ENCODE measurements at regions not wholly inside any gene's neighbourhood (a gene's known extent, or its start where the extent isn't known, plus 50 kb on each side); places are given as distances from the start of the nearest gene placed in this dataset.

- Mint-ChIP-seq H3K27ac (no peak overlapping the region), H3K9me3 (no peaks in the 10 kb centered on the region), H3K27me3 (ENCODE audit: low read depth) (no peaks in the 10 kb centered on the region), H3K36me3 (ENCODE audit: low read depth) (no peaks in the 10 kb centered on the region), H3K4me1 (ENCODE audit: low read depth) (no peaks in the 10 kb centered on the region), H3K4me3 (no peak overlapping the region)
- no peak for DNase-seq (ENCODE audit: low spot score)
Observed at GRCh38 chr3:22199095-22199494, 448.1 kb upstream of the ZNF385D start.

- Mint-ChIP-seq H3K9me3 (peaks cover 8% of the 10 kb centered on the region), H3K27me3 (ENCODE audit: low read depth) (no peaks in the 10 kb centered on the region), H3K36me3 (ENCODE audit: low read depth) (no peaks in the 10 kb centered on the region), H3K27ac (no peak overlapping the region), H3K4me1 (ENCODE audit: low read depth) (no peaks in the 10 kb centered on the region), H3K4me3 (no peak overlapping the region)
- DNase-seq (ENCODE audit: low spot score), result no peak
Observed at GRCh38 chr3:22208844-22209243, 457.8 kb upstream of the ZNF385D start.

GRCh38 chr3:22209578-22209977 lies 458.6 kb upstream of the ZNF385D start:
- H3K9me3 Mint-ChIP-seq, result peaks cover 4% of the 10 kb centered on the region
- no peak overlapping the region for H3K27ac Mint-ChIP-seq
- no peaks in the 10 kb centered on the region for H3K4me1 Mint-ChIP-seq (ENCODE audit: low read depth)

GRCh38 chr3:22210693-22211092 lies 459.7 kb upstream of the ZNF385D start:
- Mint-ChIP-seq H3K4me1 (ENCODE audit: low read depth) (no peaks in the 10 kb centered on the region), H3K36me3 (ENCODE audit: low read depth) (no peaks in the 10 kb centered on the region), H3K4me3 (no peak overlapping the region), H3K27me3 (ENCODE audit: low read depth) (no peaks in the 10 kb centered on the region), H3K27ac (no peak overlapping the region), H3K9me3 (no peaks in the 10 kb centered on the region)
- no peak for DNase-seq (ENCODE audit: low spot score)

More at GRCh38 chr3:22209578-22209977, 458.6 kb upstream of the ZNF385D start:
- no peak for DNase-seq (ENCODE audit: low spot score)
- Mint-ChIP-seq H3K36me3 (ENCODE audit: low read depth) (no peaks in the 10 kb centered on the region), H3K4me3 (no peak overlapping the region), H3K27me3 (ENCODE audit: low read depth) (no peaks in the 10 kb centered on the region)

GRCh38 chr3:22216601-22217000 lies 465.6 kb upstream of the ZNF385D start:
- H3K27me3 Mint-ChIP-seq (ENCODE audit: low read depth), result no peaks in the 10 kb centered on the region
- H3K4me3 Mint-ChIP-seq, result no peak overlapping the region
- H3K4me1 Mint-ChIP-seq (ENCODE audit: low read depth), result no peaks in the 10 kb centered on the region
- DNase-seq (ENCODE audit: low spot score), result no peak
- H3K36me3 Mint-ChIP-seq (ENCODE audit: low read depth), result no peaks in the 10 kb centered on the region
- H3K27ac Mint-ChIP-seq, result no peak overlapping the region
- H3K9me3 Mint-ChIP-seq, result no peaks in the 10 kb centered on the region

GRCh38 chr3:22225161-22225560 lies 474.2 kb upstream of the ZNF385D start:
- Mint-ChIP-seq H3K36me3 (ENCODE audit: low read depth) (no peaks in the 10 kb centered on the region), H3K27me3 (ENCODE audit: low read depth) (no peaks in the 10 kb centered on the region), H3K4me1 (ENCODE audit: low read depth) (no peaks in the 10 kb centered on the region), H3K9me3 (peaks cover 3% of the 10 kb centered on the region), H3K4me3 (no peak overlapping the region), H3K27ac (no peak overlapping the region)
- no peak for DNase-seq (ENCODE audit: low spot score)

GRCh38 chr3:22228705-22229104 lies 477.7 kb upstream of the ZNF385D start:
- H3K4me3 Mint-ChIP-seq, result no peak overlapping the region
- DNase-seq (ENCODE audit: low spot score), result no peak
- no peak overlapping the region for H3K27ac Mint-ChIP-seq
- H3K4me1 Mint-ChIP-seq (ENCODE audit: low read depth), result no peaks in the 10 kb centered on the region
- no peaks in the 10 kb centered on the region for H3K27me3 Mint-ChIP-seq (ENCODE audit: low read depth)
- peaks cover 16% of the 10 kb centered on the region for H3K9me3 Mint-ChIP-seq
- no peaks in the 10 kb centered on the region for H3K36me3 Mint-ChIP-seq (ENCODE audit: low read depth)

- Mint-ChIP-seq H3K4me3 (no peak overlapping the region), H3K4me1 (ENCODE audit: low read depth) (no peaks in the 10 kb centered on the region), H3K27ac (no peak overlapping the region), H3K27me3 (ENCODE audit: low read depth) (no peaks in the 10 kb centered on the region), H3K36me3 (ENCODE audit: low read depth) (no peaks in the 10 kb centered on the region), H3K9me3 (peaks cover 16% of the 10 kb centered on the region)
- no peak for DNase-seq (ENCODE audit: low spot score)
Observed at GRCh38 chr3:22231061-22231460, 480.1 kb upstream of the ZNF385D start.

GRCh38 chr3:22236490-22237270 lies 485.7 kb upstream of the ZNF385D start:
- H3K4me3 Mint-ChIP-seq, result no peak overlapping the region
- H3K36me3 Mint-ChIP-seq (ENCODE audit: low read depth), result no peaks in the 10 kb centered on the region
- no peaks in the 10 kb centered on the region for H3K27me3 Mint-ChIP-seq (ENCODE audit: low read depth)
- H3K9me3 Mint-ChIP-seq, result peaks cover 15% of the 10 kb centered on the region
- no peak overlapping the region for H3K27ac Mint-ChIP-seq
- H3K4me1 Mint-ChIP-seq (ENCODE audit: low read depth), result no peaks in the 10 kb centered on the region
- DNase-seq (ENCODE audit: low spot score), result no peak

GRCh38 chr3:22239011-22239410 lies 488.0 kb upstream of the ZNF385D start:
- Mint-ChIP-seq H3K27ac (no peak overlapping the region), H3K4me3 (no peak overlapping the region), H3K27me3 (ENCODE audit: low read depth) (no peaks in the 10 kb centered on the region), H3K4me1 (ENCODE audit: low read depth) (no peaks in the 10 kb centered on the region), H3K36me3 (ENCODE audit: low read depth) (no peaks in the 10 kb centered on the region), H3K9me3 (peaks cover 8% of the 10 kb centered on the region)
- no peak for DNase-seq (ENCODE audit: low spot score)

- no peaks in the 10 kb centered on the region for H3K4me1 Mint-ChIP-seq (ENCODE audit: low read depth)
- no peak overlapping the region for H3K27ac Mint-ChIP-seq
- H3K36me3 Mint-ChIP-seq (ENCODE audit: low read depth), result no peaks in the 10 kb centered on the region
- peaks cover 8% of the 10 kb centered on the region for H3K9me3 Mint-ChIP-seq
- DNase-seq (ENCODE audit: low spot score), result no peak
- H3K4me3 Mint-ChIP-seq, result no peak overlapping the region
- no peaks in the 10 kb centered on the region for H3K27me3 Mint-ChIP-seq (ENCODE audit: low read depth)
Observed at GRCh38 chr3:22241110-22241509, 490.1 kb upstream of the ZNF385D start.

- Mint-ChIP-seq H3K4me1 (ENCODE audit: low read depth) (no peaks in the 10 kb centered on the region), H3K27me3 (ENCODE audit: low read depth) (no peaks in the 10 kb centered on the region), H3K9me3 (peaks cover 8% of the 10 kb centered on the region), H3K36me3 (ENCODE audit: low read depth) (no peaks in the 10 kb centered on the region), H3K4me3 (no peak overlapping the region), H3K27ac (no peak overlapping the region)
- no peak for DNase-seq (ENCODE audit: low spot score)
Observed at GRCh38 chr3:22244761-22245521, 493.9 kb upstream of the ZNF385D start.

GRCh38 chr3:22245811-22246583 lies 495.0 kb upstream of the ZNF385D start:
- Mint-ChIP-seq H3K9me3 (peaks cover 4% of the 10 kb centered on the region), H3K27ac (no peak overlapping the region), H3K4me3 (no peak overlapping the region), H3K4me1 (ENCODE audit: low read depth) (no peaks in the 10 kb centered on the region), H3K36me3 (ENCODE audit: low read depth) (no peaks in the 10 kb centered on the region), H3K27me3 (ENCODE audit: low read depth) (no peaks in the 10 kb centered on the region)
- no peak for DNase-seq (ENCODE audit: low spot score)

- Mint-ChIP-seq H3K4me1 (ENCODE audit: low read depth) (no peaks in the 10 kb centered on the region), H3K36me3 (ENCODE audit: low read depth) (no peaks in the 10 kb centered on the region)
Observed at GRCh38 chr3:22249658-22250057, 498.6 kb upstream of the ZNF385D start.

More at GRCh38 chr3:22249658-22250057, 498.6 kb upstream of the ZNF385D start:
- Mint-ChIP-seq H3K27me3 (ENCODE audit: low read depth) (no peaks in the 10 kb centered on the region), H3K27ac (no peak overlapping the region), H3K9me3 (no peaks in the 10 kb centered on the region), H3K4me3 (no peak overlapping the region)
- no peak for DNase-seq (ENCODE audit: low spot score)

Data from T-helper 2 cell treated with Interferon-gamma antibody and Interleukin-4, amounts not matched to agents 5 μg/mL and 100 μg/mL, for 36 hours (primary cell).